Loucy (cell line): ENCODE measurements at regions not wholly inside any gene's neighbourhood (a gene's known extent, or its start where the extent isn't known, plus 50 kb on each side); places are given as distances from the start of the nearest gene placed in this dataset.

Source experiments
- CTCF ChIP-seq: fragments of 200-600 bp; sonication (generic); conservative IDR thresholded peaks from 2 replicates; pipeline ENCODE4 v1.5.1; 2014; ENCODE audit warnings: mild to moderate bottlenecking, antibody characterized with exemption, low read length
- EZH2phosphoT487 ChIP-seq: fragments of 200-600 bp; IDR thresholded peaks from 2 replicates; pipeline ENCODE4 v1.6.1; 2018; ENCODE audit warnings: antibody characterized with exemption, mild to moderate bottlenecking, moderate library complexity, borderline replicate concordance

- TF ChIP-seq CTCF (no peak), EZH2phosphoT487 (no peak)
Observed at GRCh38 chrX:69045616-69046345, 119.5 kb downstream of the PJA1 start.
